ENCODE measurements at regions not wholly inside any gene's neighbourhood (a gene's known extent, or its start where the extent isn't known, plus 50 kb on each side); places are given as distances from the start of the nearest gene placed in this dataset.
"Not testable (repeated sequence)": the region's sequence is repeated elsewhere in the genome, so short reads cannot be mapped to it uniquely, and the experiment has no call there.

- DNase-seq (no peak), ATAC-seq (ENCODE audit: low read depth) (no peak)
- intact Hi-C loops (cut with micrococcal nuclease): no loop called here
- CTCF ChIA-PET: no interaction called here
- H3K27ac Mint-ChIP-seq: no peak overlapping the region
- H3K36me3 Mint-ChIP-seq (ENCODE audit: low read depth): no peaks in the 10 kb centered on the region
- no peaks in the 10 kb centered on the region for H3K4me1 Mint-ChIP-seq
- peaks cover 1% of the 10 kb centered on the region for H3K27me3 Mint-ChIP-seq
- POLR2A ChIA-PET: no interaction called here
- TF ChIP-seq, protein P1, sequence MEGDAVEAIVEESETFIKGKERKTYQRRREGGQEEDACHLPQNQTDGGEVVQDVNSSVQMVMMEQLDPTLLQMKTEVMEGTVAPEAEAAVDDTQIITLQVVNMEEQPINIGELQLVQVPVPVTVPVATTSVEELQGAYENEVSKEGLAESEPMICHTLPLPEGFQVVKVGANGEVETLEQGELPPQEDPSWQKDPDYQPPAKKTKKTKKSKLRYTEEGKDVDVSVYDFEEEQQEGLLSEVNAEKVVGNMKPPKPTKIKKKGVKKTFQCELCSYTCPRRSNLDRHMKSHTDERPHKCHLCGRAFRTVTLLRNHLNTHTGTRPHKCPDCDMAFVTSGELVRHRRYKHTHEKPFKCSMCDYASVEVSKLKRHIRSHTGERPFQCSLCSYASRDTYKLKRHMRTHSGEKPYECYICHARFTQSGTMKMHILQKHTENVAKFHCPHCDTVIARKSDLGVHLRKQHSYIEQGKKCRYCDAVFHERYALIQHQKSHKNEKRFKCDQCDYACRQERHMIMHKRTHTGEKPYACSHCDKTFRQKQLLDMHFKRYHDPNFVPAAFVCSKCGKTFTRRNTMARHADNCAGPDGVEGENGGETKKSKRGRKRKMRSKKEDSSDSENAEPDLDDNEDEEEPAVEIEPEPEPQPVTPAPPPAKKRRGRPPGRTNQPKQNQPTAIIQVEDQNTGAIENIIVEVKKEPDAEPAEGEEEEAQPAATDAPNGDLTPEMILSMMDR (IDR thresholded peaks at IDR 0.05): no peak
- no peak overlapping the region for H3K4me3 Mint-ChIP-seq
- no peaks in the 10 kb centered on the region for H3K9me3 Mint-ChIP-seq
These were observed 228.0 kb downstream of the RAB11FIP2 start for GRCh38 chr10:117818721-117819120.

DNA sequence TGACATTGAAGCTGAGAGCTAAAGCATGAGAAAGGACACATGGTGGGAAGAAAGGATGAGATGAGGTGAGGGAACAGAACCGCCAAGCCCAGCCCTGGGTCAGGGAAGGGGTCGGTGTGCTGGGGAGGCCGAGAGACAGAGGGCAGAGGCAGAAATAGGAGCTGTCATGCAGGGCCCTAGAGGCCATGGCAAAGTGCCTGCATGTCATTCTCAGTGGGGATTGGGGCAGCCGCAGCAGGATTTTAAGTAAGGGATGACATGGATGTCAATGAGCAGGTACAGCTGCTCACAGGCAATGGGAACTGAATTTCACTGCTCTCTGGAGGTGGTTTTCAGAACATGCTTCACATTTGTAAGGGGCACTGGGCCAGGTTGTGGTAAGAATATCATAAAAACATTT, 227.4 kb downstream of the RAB11FIP2 start:
- Mint-ChIP-seq H3K9me3 (no peaks in the 10 kb centered on the region), H3K4me3 (no peak overlapping the region), H3K4me1 (no peaks in the 10 kb centered on the region), H3K27me3 (peaks cover 1% of the 10 kb centered on the region), H3K36me3 (ENCODE audit: low read depth) (no peaks in the 10 kb centered on the region), H3K27ac (no peak overlapping the region)
- intact Hi-C loops (cut with micrococcal nuclease): no loop called here
- TF ChIP-seq, protein P1 (IDR thresholded peaks at IDR 0.05): no peak
- ATAC-seq (ENCODE audit: low read depth): no peak
- DNase-seq: no peak
- ChIA-PET CTCF (no interaction called here), POLR2A (no interaction called here)

GRCh38 chr10:117823980-117824379, 222.8 kb downstream of the RAB11FIP2 start:
- ATAC-seq (ENCODE audit: low read depth) (no peak), DNase-seq (no peak)
- no peak overlapping the region for H3K4me3 Mint-ChIP-seq
- no peaks in the 10 kb centered on the region for H3K36me3 Mint-ChIP-seq (ENCODE audit: low read depth)
- TF ChIP-seq, protein P1 (IDR thresholded peaks at IDR 0.05): no peak
- ChIA-PET CTCF (no interaction called here), POLR2A (no interaction called here)
- H3K27me3 Mint-ChIP-seq: peaks cover 1% of the 10 kb centered on the region
- no peaks in the 10 kb centered on the region for H3K9me3 Mint-ChIP-seq
- H3K27ac Mint-ChIP-seq: no peak overlapping the region
- intact Hi-C loops (cut with micrococcal nuclease): no loop called here
- no peaks in the 10 kb centered on the region for H3K4me1 Mint-ChIP-seq

DNA sequence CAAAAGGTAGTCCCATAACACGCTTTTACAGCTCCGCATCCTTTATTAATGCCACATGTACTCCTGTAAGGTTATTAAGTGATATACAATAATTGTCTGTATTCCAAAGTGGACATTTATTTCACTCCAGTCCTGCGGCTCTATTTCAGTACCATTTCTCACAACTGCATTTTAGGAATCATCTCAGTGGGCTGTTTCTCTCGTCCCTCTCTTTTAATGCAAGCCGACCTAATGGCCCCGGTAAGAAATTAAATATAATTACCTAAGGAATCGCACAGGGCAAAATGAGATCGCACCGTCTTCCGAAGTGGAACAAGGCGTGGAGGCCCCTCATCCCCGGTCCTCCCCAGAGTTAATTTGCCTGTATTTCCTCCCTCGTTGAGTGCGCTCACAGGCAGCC, 216.5 kb downstream of the RAB11FIP2 start:
- DNase-seq: no peak
- ATAC-seq (ENCODE audit: low read depth): no peak
- ChIA-PET CTCF (no interaction called here), POLR2A (no interaction called here)
- Mint-ChIP-seq H3K27me3 (peaks cover 11% of the 10 kb centered on the region), H3K9me3 (no peaks in the 10 kb centered on the region), H3K36me3 (ENCODE audit: low read depth) (no peaks in the 10 kb centered on the region), H3K4me3 (no peak overlapping the region), H3K4me1 (peaks cover 8% of the 10 kb centered on the region), H3K27ac (no peak overlapping the region)
- intact Hi-C loops (cut with micrococcal nuclease): no loop called here
- TF ChIP-seq, protein P1 (IDR thresholded peaks at IDR 0.05): no peak

DNA sequence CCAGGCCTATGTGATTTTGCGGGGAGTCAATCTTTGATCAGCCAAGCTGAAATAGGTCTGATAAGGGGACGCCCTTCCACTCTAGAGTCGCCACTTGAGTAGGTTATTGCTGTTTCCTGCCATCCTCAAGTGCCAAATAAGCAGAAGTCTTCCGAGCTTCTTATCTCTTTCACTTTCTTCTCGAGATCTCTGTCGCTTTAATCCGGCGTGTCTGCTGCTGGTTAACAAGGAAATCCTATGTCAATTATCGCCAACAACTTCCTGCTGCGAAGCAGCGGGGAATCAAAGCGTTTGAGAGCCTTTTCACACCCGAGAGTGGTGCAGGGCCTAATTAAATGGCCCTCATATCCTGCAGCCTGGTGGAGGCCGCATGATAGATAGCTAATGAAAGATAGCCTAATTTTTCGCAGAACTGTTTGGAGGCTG, 215.9 kb downstream of the RAB11FIP2 start:
- Mint-ChIP-seq H3K4me3 (peak overlapping the region; percentile 52), H3K27ac (no peak overlapping the region), H3K9me3 (no peaks in the 10 kb centered on the region), H3K36me3 (ENCODE audit: low read depth) (no peaks in the 10 kb centered on the region), H3K27me3 (peaks cover 11% of the 10 kb centered on the region), H3K4me1 (peaks cover 8% of the 10 kb centered on the region)
- intact Hi-C loops (cut with micrococcal nuclease): no loop called here
- DNase-seq (no peak), ATAC-seq (ENCODE audit: low read depth) (no peak)
- ChIA-PET POLR2A (no interaction called here), CTCF (no interaction called here)
- TF ChIP-seq, protein P1 (IDR thresholded peaks at IDR 0.05): no peak

DNA sequence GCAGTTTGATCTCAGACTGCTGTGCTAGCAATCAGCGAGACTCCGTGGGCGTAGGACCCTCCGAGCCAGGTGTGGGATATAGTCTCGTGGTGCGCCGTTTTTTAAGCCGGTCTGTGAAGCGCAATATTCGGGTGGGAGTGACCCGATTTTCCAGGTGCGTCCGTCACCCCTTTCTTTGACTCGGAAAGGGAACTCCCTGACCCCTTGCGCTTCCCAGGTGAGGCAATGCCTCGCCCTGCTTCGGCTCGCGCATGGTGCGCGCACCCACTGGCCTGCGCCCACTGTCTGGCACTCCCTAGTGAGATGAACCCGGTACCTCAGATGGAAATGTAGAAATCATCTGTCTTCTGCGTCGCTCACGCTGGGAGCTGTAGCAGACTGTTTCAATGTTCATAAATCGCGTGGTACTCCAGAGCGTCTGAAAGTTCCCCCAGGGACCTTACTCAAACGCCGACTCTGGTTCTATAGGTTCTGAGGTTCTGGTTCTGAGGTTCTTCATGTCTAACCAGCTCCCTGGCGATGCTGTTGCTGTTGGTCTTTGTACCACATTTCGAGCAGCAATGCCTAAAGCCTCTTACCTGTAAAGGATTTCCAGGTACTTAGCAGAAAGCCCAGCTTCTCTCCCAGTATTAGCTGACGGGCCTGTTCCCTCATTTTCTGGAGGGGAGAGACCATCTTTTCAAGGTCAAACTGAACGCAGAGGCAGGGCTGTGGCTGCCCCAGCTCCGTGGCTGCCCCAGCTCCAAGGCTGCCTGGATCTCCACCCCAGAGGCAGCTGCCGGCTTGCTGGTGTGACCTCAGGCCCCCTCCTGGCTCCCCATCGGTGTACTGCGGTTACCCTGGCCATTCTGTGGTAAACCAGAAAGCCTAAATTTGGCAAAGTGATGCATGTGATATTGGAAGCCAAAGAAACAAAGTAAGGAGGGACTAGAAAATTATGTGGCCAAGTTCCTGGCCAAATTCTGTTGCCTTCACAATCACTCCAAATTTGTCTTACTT, 207.9 kb downstream of the RAB11FIP2 start:
- H3K27ac Mint-ChIP-seq: not testable (repeated sequence)

GRCh38 chr10:117856426-117856825, 190.3 kb downstream of the RAB11FIP2 start:
- POLR2A ChIA-PET; H3K4me1 Mint-ChIP-seq; CTCF ChIA-PET; H3K36me3 Mint-ChIP-seq (ENCODE audit: low read depth); ATAC-seq (ENCODE audit: low read depth); H3K4me3 Mint-ChIP-seq; intact Hi-C loops (cut with micrococcal nuclease); H3K27ac Mint-ChIP-seq; DNase-seq; H3K9me3 Mint-ChIP-seq; H3K27me3 Mint-ChIP-seq: not testable (repeated sequence)

More for the DNA sequence above, 207.9 kb downstream of the RAB11FIP2 start:
- H3K9me3 Mint-ChIP-seq; DNase-seq; H3K36me3 Mint-ChIP-seq (ENCODE audit: low read depth); ATAC-seq (ENCODE audit: low read depth); CTCF ChIA-PET; H3K4me3 Mint-ChIP-seq; H3K4me1 Mint-ChIP-seq; POLR2A ChIA-PET; intact Hi-C loops (cut with micrococcal nuclease); H3K27me3 Mint-ChIP-seq: not testable (repeated sequence)

All from activated B cell treated with CpG ODN at 0.5 μM for 24 hours (primary cell).